HG02970 (cell line): ENCODE measurements at regions not wholly inside any gene's neighbourhood (a gene's known extent, or its start where the extent isn't known, plus 50 kb on each side); places are given as distances from the start of the nearest gene placed in this dataset.

Experiments used
- ATAC-seq: cut with Tn5 transposase; IDR thresholded peaks from one replicate; pipeline ENCODE4 v1.9.1; 2021; ENCODE audit warnings: mild to moderate bottlenecking, moderate library complexity, moderate number of reproducible peaks; ENCODE audit not compliant: unreplicated experiment, low FRiP score

- ATAC-seq: no peak
These were observed 71.5 kb upstream of the DSG1 start for GRCh38 chr18:31246460-31246859.

GRCh38 chr18:31247574-31248199 is 70.3 kb upstream of the DSG1 start:
- no peak for ATAC-seq

GRCh38 chr18:31248783-31249521 is 69.0 kb upstream of the DSG1 start:
- no peak for ATAC-seq

- ATAC-seq: no peak
These were observed 67.1 kb upstream of the DSG1 start for GRCh38 chr18:31250902-31251301.

- no peak for ATAC-seq
These were observed 65.4 kb upstream of the DSG1 start for GRCh38 chr18:31252522-31252921.

- no peak for ATAC-seq
These were observed 62.0 kb upstream of the DSG1 start for GRCh38 chr18:31255953-31256352.

- no peak for ATAC-seq
These were observed 59.2 kb upstream of the DSG1 start for GRCh38 chr18:31258789-31259188.

- no peak for ATAC-seq
These were observed 56.0 kb upstream of the DSG1 start for GRCh38 chr18:31261792-31262582.

- ATAC-seq: peak; percentile 59
These were observed 50.0 kb upstream of the DSG1 start for GRCh38 chr18:31267823-31268481.
